Left ventricle myocardium inferior (tissue), 1 donor: ENCODE measurements at regions not wholly inside any gene's neighbourhood (a gene's known extent, or its start where the extent isn't known, plus 50 kb on each side); places are given as distances from the start of the nearest gene placed in this dataset.

ENCODE experiments used
- DNase-seq: peaks from one replicate; pipeline ENCODE4 v3.0.0-alpha.2; 2020
- H3K27ac ChIP-seq: fragments of 200-600 bp; replicated peaks from 2 replicates; pipeline ENCODE4 v1.8.0; 2021
- H3K27me3 ChIP-seq: fragments of 200-600 bp; 2 replicates; pipeline ENCODE4 v1.8.0; 2021; ENCODE audit warnings: low read depth
- H3K36me3 ChIP-seq: fragments of 200-600 bp; 2 replicates; pipeline ENCODE4 v1.8.0; 2021
- H3K4me1 ChIP-seq: fragments of 200-600 bp; 2 replicates; pipeline ENCODE4 v1.8.0; 2021
- H3K4me3 ChIP-seq: fragments of 200-600 bp; 2 replicates; pipeline ENCODE4 v1.8.0; 2021; ENCODE audit warnings: mild to moderate bottlenecking, moderate library complexity
- H3K9me3 ChIP-seq: fragments of 200-600 bp; replicated peaks from 2 replicates; pipeline ENCODE4 v1.8.0; 2021
- intact Hi-C: fragments of 100-400 bp; cut with micrococcal nuclease; formaldehyde crosslinking; loops from one replicate; pipeline ENCODE4 v1.11.0; 2022
- TF ChIP-seq, protein P1 (sequence below): fragments of 200-600 bp; IDR thresholded peaks from 2 replicates; pipeline ENCODE4 v1.8.0; 2021; ENCODE audit warnings: antibody characterized with exemption, mild to moderate bottlenecking, borderline replicate concordance
- donor health status: DM: no; HTN: yes; CAD: no; lungs with severe emphysema.

DNA sequence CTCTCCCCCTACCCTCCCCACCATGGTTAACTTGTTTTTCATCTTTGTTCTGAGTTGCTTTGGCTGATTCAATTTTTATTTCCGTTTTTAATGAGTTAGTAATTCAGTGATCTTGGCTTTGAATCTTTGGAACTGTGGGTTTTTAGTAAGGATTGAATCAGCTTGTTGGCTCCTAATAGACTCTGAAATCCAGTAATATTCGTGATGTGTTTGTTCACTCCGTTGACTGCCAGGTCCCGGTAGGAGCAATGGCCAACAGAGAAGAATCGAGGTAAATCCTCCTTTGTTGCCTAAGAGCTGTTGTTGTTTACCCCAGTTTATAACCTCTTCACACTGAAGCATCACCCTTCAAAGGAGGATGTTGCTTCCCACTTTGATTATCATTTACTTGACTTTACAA, 92.7 kb downstream of the PCSK1 start:
- H3K4me3 ChIP-seq = no peak overlapping the region
- H3K9me3 ChIP-seq = no peaks in the 10 kb centered on the region
- intact Hi-C loops = loop anchor here (5.0 kb wide), 1 partner anchor 262 kb away; no protein-coding TSS in a partner anchor
- no peak overlapping the region for H3K27ac ChIP-seq
- no peak for DNase-seq
- H3K4me1 ChIP-seq = peaks cover 26% of the 10 kb centered on the region
- TF ChIP-seq, protein P1, sequence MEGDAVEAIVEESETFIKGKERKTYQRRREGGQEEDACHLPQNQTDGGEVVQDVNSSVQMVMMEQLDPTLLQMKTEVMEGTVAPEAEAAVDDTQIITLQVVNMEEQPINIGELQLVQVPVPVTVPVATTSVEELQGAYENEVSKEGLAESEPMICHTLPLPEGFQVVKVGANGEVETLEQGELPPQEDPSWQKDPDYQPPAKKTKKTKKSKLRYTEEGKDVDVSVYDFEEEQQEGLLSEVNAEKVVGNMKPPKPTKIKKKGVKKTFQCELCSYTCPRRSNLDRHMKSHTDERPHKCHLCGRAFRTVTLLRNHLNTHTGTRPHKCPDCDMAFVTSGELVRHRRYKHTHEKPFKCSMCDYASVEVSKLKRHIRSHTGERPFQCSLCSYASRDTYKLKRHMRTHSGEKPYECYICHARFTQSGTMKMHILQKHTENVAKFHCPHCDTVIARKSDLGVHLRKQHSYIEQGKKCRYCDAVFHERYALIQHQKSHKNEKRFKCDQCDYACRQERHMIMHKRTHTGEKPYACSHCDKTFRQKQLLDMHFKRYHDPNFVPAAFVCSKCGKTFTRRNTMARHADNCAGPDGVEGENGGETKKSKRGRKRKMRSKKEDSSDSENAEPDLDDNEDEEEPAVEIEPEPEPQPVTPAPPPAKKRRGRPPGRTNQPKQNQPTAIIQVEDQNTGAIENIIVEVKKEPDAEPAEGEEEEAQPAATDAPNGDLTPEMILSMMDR = no peak
- no peaks in the 10 kb centered on the region for H3K36me3 ChIP-seq
- H3K27me3 ChIP-seq = no peaks in the 10 kb centered on the region

DNA sequence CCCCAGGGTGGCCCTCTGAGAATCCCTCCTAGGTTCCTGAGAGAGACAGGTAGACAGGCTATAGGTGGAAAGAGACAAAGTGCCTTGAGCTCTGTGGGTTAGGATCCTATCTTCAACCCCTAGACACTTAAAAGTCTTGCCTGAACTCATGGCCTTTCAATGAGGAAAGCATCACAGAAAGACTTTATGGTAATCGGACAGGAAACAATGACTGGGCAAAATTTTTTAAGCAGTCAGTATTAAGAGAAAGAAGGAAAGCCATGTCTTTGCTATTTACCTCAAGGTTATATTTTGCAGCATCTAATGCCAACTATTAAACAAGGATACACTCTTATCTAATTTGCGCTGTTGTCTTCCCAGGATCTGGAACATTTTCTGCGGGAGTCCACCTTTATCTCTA, 93.2 kb downstream of the PCSK1 start:
- peaks cover 26% of the 10 kb centered on the region for H3K4me1 ChIP-seq
- H3K9me3 ChIP-seq = no peaks in the 10 kb centered on the region
- no peaks in the 10 kb centered on the region for H3K36me3 ChIP-seq
- intact Hi-C loops = loop anchor here (5.0 kb wide), 2 partner anchors 262 to 483 kb away; no protein-coding TSS in a partner anchor
- TF ChIP-seq, protein P1 = no peak
- no peak overlapping the region for H3K4me3 ChIP-seq
- DNase-seq = no peak
- no peaks in the 10 kb centered on the region for H3K27me3 ChIP-seq
- H3K27ac ChIP-seq = no peak overlapping the region

DNA sequence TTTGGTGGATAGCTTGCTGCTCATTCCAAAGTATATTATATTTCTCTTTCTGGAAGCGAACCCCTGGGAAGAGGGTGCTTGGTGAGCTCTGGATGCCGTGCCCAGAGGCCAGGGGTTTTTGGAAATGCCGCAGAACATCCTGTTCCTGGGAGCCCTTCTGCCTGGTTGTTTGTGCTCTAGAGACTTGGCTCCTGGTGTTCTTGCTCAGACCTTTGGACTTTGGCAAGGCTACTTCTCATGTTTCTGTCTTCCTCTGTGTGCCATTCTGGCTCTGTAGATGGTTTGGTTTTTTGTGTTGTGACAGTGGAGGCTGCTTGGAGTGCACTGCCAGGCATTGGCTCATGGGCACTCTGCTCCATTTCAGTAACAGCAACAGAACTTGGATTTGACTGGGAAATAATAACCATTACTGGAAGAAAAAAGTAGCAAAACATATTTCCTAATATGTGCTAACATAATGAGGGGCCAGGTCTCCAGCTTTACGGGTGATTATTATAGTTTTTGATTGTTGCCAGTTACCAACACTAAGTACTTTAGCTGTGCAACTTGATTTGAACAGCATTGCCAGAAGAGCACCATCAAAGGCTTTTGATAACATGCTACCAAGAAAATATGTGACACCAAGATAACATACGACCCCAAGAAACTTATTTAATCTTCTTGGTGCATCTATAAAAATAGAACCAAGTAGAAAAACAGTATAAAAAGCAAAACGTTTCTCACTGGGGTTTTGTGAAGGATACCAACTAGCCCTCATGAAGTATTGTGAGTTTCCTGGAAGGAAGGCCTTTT, 94.2 kb downstream of the PCSK1 start:
- Histone ChIP-seq H3K27me3 (no peaks in the 10 kb centered on the region), H3K4me1 (peaks cover 26% of the 10 kb centered on the region), H3K36me3 (no peaks in the 10 kb centered on the region), H3K27ac (peak overlapping the region; percentile 76), H3K9me3 (no peaks in the 10 kb centered on the region), H3K4me3 (peak overlapping the region; percentile 2)
- TF ChIP-seq, protein P1 = no peak
- no peak for DNase-seq
- intact Hi-C loops = loop anchor here (5.0 kb wide), 1 partner anchor 482 kb away; no protein-coding TSS in a partner anchor

DNA sequence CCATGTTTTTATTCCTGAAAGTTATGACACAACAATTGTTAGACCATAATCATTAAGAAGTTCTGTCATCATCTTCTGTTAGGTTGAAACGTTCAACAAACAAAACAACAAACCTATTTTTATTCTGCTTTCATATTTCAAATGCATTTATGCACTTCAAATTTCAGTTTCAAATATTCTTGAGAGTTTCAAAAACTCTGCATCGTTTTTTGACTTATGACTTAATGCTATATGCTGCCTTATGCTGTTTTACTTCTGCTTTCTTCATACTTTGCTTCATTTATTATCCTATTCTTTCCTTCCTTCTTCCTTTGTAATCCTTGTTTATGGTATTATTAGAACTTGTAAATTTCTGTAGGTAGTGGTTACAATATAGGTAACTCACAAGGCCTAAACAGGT, 95.0 kb downstream of the PCSK1 start:
- Histone ChIP-seq H3K4me3 (no peak overlapping the region), H3K4me1 (peaks cover 30% of the 10 kb centered on the region), H3K36me3 (no peaks in the 10 kb centered on the region), H3K27me3 (no peaks in the 10 kb centered on the region), H3K27ac (peak overlapping the region; percentile 76), H3K9me3 (no peaks in the 10 kb centered on the region)
- TF ChIP-seq, protein P1 = no peak
- no peak for DNase-seq
- intact Hi-C loops = loop anchor here (5.0 kb wide), 1 partner anchor 481 kb away; no protein-coding TSS in a partner anchor

DNA sequence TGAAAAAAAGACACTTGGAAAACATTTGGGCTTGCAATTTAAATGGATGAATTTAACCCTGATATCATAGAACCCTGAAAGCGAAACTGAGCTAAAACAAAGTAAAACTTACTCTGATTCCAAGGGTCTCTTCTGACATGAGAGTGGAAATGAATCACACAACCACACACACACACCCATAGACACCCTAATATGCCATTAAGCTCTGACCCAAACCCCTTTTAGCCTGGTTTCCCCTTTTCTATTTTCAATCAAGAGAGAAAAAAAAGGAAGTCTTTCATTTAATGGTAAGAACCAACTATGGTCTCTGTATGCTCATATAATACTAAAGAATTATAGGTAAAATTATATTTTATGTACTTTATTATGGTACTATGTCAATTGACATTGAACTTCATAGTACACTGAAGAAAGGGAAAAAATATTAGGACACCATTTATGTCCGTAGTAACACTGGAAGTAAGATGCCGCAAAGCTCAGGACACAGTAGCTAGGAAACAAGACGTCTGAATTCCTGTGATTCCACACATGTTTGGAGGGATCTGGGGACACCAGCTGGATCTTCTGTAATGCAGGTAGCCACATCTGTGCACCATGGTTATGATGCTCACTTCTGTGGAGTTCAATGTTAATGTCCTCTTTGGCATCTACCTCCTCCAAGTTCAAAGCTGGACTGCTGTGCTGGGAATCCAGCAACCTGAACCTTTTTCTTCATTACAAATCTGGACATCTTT, 95.8 kb downstream of the PCSK1 start:
- DNase-seq = no peak
- Histone ChIP-seq H3K9me3 (no peaks in the 10 kb centered on the region), H3K27ac (peak overlapping the region; percentile 76), H3K36me3 (no peaks in the 10 kb centered on the region), H3K27me3 (no peaks in the 10 kb centered on the region), H3K4me1 (peaks cover 36% of the 10 kb centered on the region), H3K4me3 (no peak overlapping the region)
- intact Hi-C loops = loop anchor here (5.0 kb wide), 1 partner anchor 480 kb away; no protein-coding TSS in a partner anchor
- TF ChIP-seq, protein P1 = no peak
